Esophagus muscularis mucosa (tissue), 4 donors: ENCODE measurements at regions not wholly inside any gene's neighbourhood (a gene's known extent, or its start where the extent isn't known, plus 50 kb on each side); places are given as distances from the start of the nearest gene placed in this dataset.
"Not testable (repeated sequence)": the region's sequence is repeated elsewhere in the genome, so short reads cannot be mapped to it uniquely, and the experiment has no call there.

ENCODE experiments used
- EP300 ChIP-seq: sonication (generic); formaldehyde crosslinking; IDR thresholded peaks from one replicate; pipeline ENCODE4 v1.6.1; 2017; ENCODE audit warnings: antibody characterized with exemption
- POLR2A ChIP-seq: fragments of 450-650 bp; IDR thresholded peaks from one replicate; pipeline ENCODE4 v1.6.1; 2017; ENCODE audit warnings: antibody characterized with exemption, moderate library complexity, mild to moderate bottlenecking, low read depth
- TF ChIP-seq, protein P1 (sequence below), 3 experiments: fragments of 200-600 bp in 2 of 3; fragments of 450-650 bp in 1 of 3; sonication (generic) in 2 of 3; IDR thresholded peaks; one replicate each; pipeline ENCODE4 v1.5.1; 2017 to 2019; ENCODE audit warnings: antibody characterized with exemption in 3 of 3, mild to moderate bottlenecking in 2 of 3, moderate library complexity in 1 of 3

DNA sequence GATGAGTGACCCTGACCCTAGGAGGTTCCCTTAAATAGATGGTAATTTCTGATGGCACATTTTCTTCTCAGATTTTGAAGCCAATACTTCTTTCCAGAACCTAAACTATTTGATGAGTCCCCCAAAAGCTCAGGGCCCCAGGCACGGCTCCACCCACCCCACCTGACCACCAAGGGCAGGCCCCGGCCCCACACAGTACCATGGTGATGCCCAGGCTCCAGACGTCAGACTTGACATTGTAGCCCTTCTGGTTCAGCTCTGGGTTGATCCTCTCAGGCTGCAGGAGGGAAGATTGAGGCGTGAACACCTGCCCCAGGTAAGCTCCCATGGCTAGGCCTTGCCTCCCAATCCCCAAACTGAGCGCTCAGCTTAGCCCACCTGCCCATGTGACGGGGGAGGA lies 90.3 kb downstream of the KCNJ18 start:
- TF ChIP-seq POLR2A, EP300: not testable (repeated sequence)
- TF ChIP-seq, protein P1, sequence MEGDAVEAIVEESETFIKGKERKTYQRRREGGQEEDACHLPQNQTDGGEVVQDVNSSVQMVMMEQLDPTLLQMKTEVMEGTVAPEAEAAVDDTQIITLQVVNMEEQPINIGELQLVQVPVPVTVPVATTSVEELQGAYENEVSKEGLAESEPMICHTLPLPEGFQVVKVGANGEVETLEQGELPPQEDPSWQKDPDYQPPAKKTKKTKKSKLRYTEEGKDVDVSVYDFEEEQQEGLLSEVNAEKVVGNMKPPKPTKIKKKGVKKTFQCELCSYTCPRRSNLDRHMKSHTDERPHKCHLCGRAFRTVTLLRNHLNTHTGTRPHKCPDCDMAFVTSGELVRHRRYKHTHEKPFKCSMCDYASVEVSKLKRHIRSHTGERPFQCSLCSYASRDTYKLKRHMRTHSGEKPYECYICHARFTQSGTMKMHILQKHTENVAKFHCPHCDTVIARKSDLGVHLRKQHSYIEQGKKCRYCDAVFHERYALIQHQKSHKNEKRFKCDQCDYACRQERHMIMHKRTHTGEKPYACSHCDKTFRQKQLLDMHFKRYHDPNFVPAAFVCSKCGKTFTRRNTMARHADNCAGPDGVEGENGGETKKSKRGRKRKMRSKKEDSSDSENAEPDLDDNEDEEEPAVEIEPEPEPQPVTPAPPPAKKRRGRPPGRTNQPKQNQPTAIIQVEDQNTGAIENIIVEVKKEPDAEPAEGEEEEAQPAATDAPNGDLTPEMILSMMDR (IDR thresholded peaks at IDR 0.05): not testable (repeated sequence)
